ENCODE measurements at regions not wholly inside any gene's neighbourhood (a gene's known extent, or its start where the extent isn't known, plus 50 kb on each side); places are given as distances from the start of the nearest gene placed in this dataset.
"Not testable (repeated sequence)": the region's sequence is repeated elsewhere in the genome, so short reads cannot be mapped to it uniquely, and the experiment has no call there.

DNA sequence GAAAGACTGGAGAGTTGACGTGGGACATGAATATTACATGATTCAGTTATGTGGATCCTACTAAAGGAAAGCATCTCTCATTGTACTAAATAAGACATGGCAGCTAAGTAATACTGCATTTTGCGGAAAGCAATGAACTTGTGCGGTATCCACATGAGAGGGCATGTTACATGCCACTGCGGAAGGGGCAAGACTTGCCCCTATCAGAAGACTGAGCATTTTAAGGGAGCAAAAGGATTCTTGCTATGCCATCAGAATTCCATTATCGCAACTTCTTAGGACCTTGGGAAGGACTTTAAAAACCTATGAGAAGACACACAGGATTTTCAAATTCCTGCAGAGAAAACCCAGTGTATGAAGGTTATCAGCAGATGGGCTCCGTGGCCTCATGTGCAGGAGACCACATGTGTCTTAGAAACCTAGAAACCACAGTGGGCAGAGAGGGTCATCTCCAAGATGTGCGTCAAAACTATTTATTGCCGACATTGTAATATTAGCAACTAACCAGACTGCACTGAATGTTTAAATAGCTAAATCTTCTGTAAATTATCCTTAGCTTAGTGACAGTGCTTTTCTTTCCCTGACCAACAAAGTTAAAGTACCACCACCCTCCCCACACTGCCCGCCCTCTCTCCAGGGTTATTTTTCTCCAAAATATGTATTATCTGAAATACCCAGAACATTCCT lies 457.7 kb downstream of the ICE1 start:
- 94% methylated on average over 9 of the region's 9 CpGs for WGBS, 2 donors
- no peak for DNase-seq (ENCODE audit: low spot score in 2 of 2)
- TF ChIP-seq, protein P1, sequence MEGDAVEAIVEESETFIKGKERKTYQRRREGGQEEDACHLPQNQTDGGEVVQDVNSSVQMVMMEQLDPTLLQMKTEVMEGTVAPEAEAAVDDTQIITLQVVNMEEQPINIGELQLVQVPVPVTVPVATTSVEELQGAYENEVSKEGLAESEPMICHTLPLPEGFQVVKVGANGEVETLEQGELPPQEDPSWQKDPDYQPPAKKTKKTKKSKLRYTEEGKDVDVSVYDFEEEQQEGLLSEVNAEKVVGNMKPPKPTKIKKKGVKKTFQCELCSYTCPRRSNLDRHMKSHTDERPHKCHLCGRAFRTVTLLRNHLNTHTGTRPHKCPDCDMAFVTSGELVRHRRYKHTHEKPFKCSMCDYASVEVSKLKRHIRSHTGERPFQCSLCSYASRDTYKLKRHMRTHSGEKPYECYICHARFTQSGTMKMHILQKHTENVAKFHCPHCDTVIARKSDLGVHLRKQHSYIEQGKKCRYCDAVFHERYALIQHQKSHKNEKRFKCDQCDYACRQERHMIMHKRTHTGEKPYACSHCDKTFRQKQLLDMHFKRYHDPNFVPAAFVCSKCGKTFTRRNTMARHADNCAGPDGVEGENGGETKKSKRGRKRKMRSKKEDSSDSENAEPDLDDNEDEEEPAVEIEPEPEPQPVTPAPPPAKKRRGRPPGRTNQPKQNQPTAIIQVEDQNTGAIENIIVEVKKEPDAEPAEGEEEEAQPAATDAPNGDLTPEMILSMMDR (IDR thresholded peaks at IDR 0.05) = no peak
- TF ChIP-seq EP300 (IDR thresholded peaks at IDR 0.05) (no peak), POLR2A (IDR thresholded peaks at IDR 0.05) (no peak)

DNA sequence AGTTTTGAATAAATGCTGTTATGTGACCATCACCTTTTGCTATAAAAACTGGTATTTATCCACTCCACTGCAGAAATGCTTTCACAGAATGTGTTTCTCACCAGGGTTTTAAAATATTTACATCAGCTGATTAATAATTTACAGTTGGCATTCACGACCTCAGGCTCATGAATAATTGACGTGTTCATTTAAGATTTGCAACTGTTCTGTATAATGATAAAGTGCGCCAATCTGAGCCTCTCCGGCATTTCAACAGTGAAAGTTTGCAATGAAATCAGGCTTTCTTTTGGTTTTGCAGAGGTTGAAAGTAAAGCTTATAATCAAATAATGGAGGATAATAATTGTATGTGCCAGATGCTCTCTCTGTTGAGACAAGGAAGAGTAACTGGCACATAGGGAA lies 434.9 kb downstream of the ICE1 start:
- Histone ChIP-seq H3K36me3 (no peaks in the 10 kb centered on the region), H3K27ac (no peak overlapping the region), H3K27me3 (no peaks in the 10 kb centered on the region), H3K9me3 (no peaks in the 10 kb centered on the region), H3K4me1 (no peaks in the 10 kb centered on the region), H3K4me3 (no peak overlapping the region)
- 89 to 96% methylated on average over 4 of the region's 4 CpGs for WGBS, 2 donors
- no peak for TF ChIP-seq POLR2A (IDR thresholded peaks at IDR 0.05)
- DNase-seq (ENCODE audit: low spot score in 2 of 2) = no peak

More for the DNA sequence above, 457.7 kb downstream of the ICE1 start:
- Histone ChIP-seq H3K4me1 (no peaks in the 10 kb centered on the region), H3K36me3 (no peaks in the 10 kb centered on the region), H3K27ac (no peak overlapping the region), H3K4me3 (no peak overlapping the region), H3K9me3 (no peaks in the 10 kb centered on the region), H3K27me3 (no peaks in the 10 kb centered on the region)

DNA sequence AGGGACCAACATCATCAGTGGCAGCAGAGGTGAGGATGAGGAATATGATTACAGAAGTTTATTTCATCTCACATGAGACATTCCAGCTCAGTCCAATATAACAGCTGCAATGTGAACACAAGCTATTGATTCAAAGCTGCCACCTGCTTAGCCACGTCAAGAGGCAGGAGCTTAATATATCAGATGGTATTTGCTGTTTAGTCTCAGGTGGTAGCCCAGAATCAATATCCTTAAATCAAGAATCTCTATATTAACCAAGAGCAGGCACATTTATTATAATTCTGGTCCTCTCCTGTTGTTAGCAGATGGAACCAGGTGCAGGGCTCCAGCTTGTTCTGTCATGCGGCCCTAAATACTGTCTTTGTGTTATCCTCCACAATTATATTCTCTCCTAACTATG lies 431.6 kb downstream of the ICE1 start:
- H3K9me3 ChIP-seq = no peaks in the 10 kb centered on the region
- H3K4me3 ChIP-seq = no peak overlapping the region
- DNase-seq (ENCODE audit: low spot score in 2 of 2) = no peak
- no peaks in the 10 kb centered on the region for H3K36me3 ChIP-seq
- H3K4me1 ChIP-seq = no peaks in the 10 kb centered on the region
- H3K27me3 ChIP-seq = no peaks in the 10 kb centered on the region
- H3K27ac ChIP-seq = no peak overlapping the region
- no peak for TF ChIP-seq POLR2A (IDR thresholded peaks at IDR 0.05)
- TF ChIP-seq EP300 (IDR thresholded peaks at IDR 0.05) = no peak
- TF ChIP-seq, protein P1 (IDR thresholded peaks at IDR 0.05) = no peak
- WGBS, 2 donors = 88 to 92% methylated on average over 2 of the region's 2 CpGs

DNA sequence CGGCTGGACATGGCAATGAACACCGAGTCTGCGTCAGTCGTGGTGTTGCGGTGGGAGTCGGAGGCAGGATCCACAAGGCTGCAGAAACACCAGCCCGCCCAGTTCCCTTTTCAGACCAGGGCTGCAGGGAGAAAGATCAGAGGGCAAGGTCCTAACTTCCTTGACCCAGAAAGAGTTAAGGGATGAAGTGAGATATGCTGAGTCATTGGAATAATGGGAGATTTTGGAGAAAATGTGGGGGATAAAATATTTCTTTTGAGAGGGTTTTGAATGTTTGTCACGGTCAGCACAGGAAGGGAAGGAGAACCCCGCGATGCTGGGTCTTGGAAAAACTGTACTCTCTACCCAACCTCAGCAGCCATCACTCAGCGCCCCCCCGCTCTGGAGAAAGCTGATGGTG lies 416.0 kb downstream of the ICE1 start:
- 82 to 84% methylated on average over 12 of the region's 12 CpGs for WGBS, 2 donors
- no peaks in the 10 kb centered on the region for H3K27me3 ChIP-seq

DNA sequence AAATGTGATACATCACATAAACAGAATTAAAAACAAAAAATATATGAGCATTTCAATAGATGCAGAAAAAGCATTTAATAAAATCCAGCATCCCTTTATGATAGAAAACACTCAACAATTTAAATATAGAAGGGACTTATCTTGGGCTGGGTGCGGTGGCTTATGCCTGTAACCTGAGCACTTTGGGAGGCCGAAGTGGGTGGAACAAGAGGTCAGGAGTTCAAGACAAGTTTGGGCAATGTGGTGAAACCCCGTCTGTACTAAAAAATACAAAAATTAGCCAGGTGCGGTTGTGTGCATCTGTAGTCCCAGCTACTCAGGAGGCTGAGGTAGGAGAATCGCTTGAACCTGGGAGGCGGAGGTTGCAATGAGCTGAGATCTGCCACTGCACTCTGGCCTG lies 409.1 kb downstream of the ICE1 start:
- H3K27ac ChIP-seq; H3K4me3 ChIP-seq; H3K36me3 ChIP-seq; H3K4me1 ChIP-seq; H3K27me3 ChIP-seq; H3K9me3 ChIP-seq; DNase-seq (ENCODE audit: low spot score in 2 of 2): not testable (repeated sequence)
- 92 to 93% methylated on average over 6 of the region's 6 CpGs for WGBS, 2 donors

More for the DNA sequence above, 416.0 kb downstream of the ICE1 start:
- Histone ChIP-seq H3K36me3 (no peaks in the 10 kb centered on the region), H3K4me3 (no peak overlapping the region), H3K9me3 (no peaks in the 10 kb centered on the region), H3K27ac (no peak overlapping the region), H3K4me1 (no peaks in the 10 kb centered on the region)
- TF ChIP-seq, protein P1 (IDR thresholded peaks at IDR 0.05) = no peak
- TF ChIP-seq EP300 (IDR thresholded peaks at IDR 0.05) = no peak
- no peak for TF ChIP-seq POLR2A (IDR thresholded peaks at IDR 0.05)
- DNase-seq (ENCODE audit: low spot score in 2 of 2) = no peak

DNA sequence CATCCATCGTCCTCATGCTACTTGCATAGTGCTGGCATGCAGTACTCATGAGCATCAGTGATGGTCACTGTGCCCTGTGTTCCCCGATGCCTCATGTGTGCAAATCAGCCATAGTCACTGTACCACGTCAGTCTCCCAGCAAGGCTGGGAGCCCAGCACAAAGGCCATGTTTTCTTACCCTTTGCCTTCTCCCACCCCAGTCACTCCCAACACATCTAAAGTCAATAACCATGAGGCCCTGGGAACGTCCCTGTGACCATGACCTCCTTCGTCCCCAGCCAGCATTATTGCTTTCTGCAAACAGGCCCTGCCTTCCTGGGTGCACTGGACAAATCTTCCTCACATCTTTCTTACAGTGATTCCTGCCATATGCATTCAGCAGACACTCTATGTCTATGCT lies 406.1 kb downstream of the ICE1 start:
- 61 to 79% methylated on average over 5 of the region's 5 CpGs for WGBS, 2 donors
- no peaks in the 10 kb centered on the region for H3K9me3 ChIP-seq

More for the DNA sequence above, 406.1 kb downstream of the ICE1 start:
- Histone ChIP-seq H3K4me1 (no peaks in the 10 kb centered on the region), H3K27ac (no peak overlapping the region), H3K27me3 (no peaks in the 10 kb centered on the region), H3K4me3 (no peak overlapping the region), H3K36me3 (no peaks in the 10 kb centered on the region)
- no peak for DNase-seq (ENCODE audit: low spot score in 2 of 2)
- TF ChIP-seq EP300 (IDR thresholded peaks at IDR 0.05) = no peak
- no peak for TF ChIP-seq POLR2A (IDR thresholded peaks at IDR 0.05)
- TF ChIP-seq, protein P1 (IDR thresholded peaks at IDR 0.05) = no peak
